HEK293 (cell line): ENCODE measurements at regions not wholly inside any gene's neighbourhood (a gene's known extent, or its start where the extent isn't known, plus 50 kb on each side); places are given as distances from the start of the nearest gene placed in this dataset.
A peak's percentile ranks its signal among the peaks of the same experiment; 100 is the strongest.

Experiments used
- KLF7 ChIP-seq: fragments of 450-650 bp; formaldehyde crosslinking; IDR thresholded peaks from 2 replicates; pipeline ENCODE4 v1.5.1; 2016; ENCODE audit warnings: missing biosample characterization, missing genetic modification characterization, borderline replicate concordance
- MEIS1 ChIP-seq: sonication (generic); formaldehyde crosslinking; IDR thresholded peaks from 2 replicates; pipeline ENCODE4 v1.8.1; 2022; ENCODE audit warnings: missing genetic modification reagents, mild to moderate bottlenecking, borderline replicate concordance
- MYNN ChIP-seq: fragments of 450-650 bp; formaldehyde crosslinking; IDR thresholded peaks from 2 replicates; pipeline ENCODE4 v1.5.1; 2016; ENCODE audit warnings: missing biosample characterization, missing genetic modification characterization, borderline replicate concordance
- TRIM28 ChIP-seq: IDR thresholded peaks from 2 replicates; pipeline ENCODE4 v1.6.1; 2011; ENCODE audit warnings: low read length, control low read depth, borderline replicate concordance
- ZFP37 ChIP-seq: fragments of 450-650 bp; formaldehyde crosslinking; IDR thresholded peaks from 2 replicates; pipeline ENCODE4 v1.5.1; 2016; ENCODE audit warnings: missing biosample characterization, missing genetic modification characterization
- ZFP41 ChIP-seq: fragments of 450-650 bp; formaldehyde crosslinking; IDR thresholded peaks from 2 replicates; pipeline ENCODE4 v1.5.1; 2016; ENCODE audit warnings: missing biosample characterization, missing genetic modification characterization, borderline replicate concordance
- ZIC2 ChIP-seq: fragments of 450-650 bp; formaldehyde crosslinking; IDR thresholded peaks from 2 replicates; pipeline ENCODE4 v1.5.1; 2016; ENCODE audit warnings: missing biosample characterization, missing genetic modification characterization
- ZNF121 ChIP-seq: fragments of 450-650 bp; formaldehyde crosslinking; IDR thresholded peaks from 2 replicates; pipeline ENCODE4 v1.5.1; 2016; ENCODE audit warnings: missing biosample characterization, missing genetic modification characterization
- ZNF132 ChIP-seq: fragments of 450-650 bp; formaldehyde crosslinking; IDR thresholded peaks from 2 replicates; pipeline ENCODE4 v1.5.1; 2017; ENCODE audit warnings: missing biosample characterization, missing genetic modification characterization, borderline replicate concordance
- ZNF133 ChIP-seq: fragments of 450-650 bp; formaldehyde crosslinking; IDR thresholded peaks from 2 replicates; pipeline ENCODE4 v1.5.1; 2016; ENCODE audit warnings: missing biosample characterization, missing genetic modification characterization
- ZNF16 ChIP-seq: fragments of 450-650 bp; formaldehyde crosslinking; IDR thresholded peaks from 2 replicates; pipeline ENCODE4 v1.5.1; 2016; ENCODE audit warnings: low read depth, missing biosample characterization, missing genetic modification characterization
- ZNF169 ChIP-seq: fragments of 450-650 bp; formaldehyde crosslinking; IDR thresholded peaks from 2 replicates; pipeline ENCODE4 v1.5.1; 2016; ENCODE audit warnings: missing biosample characterization, missing genetic modification characterization
- ZNF19 ChIP-seq: fragments of 450-650 bp; formaldehyde crosslinking; IDR thresholded peaks from 2 replicates; pipeline ENCODE4; 2016; ENCODE audit warnings: missing biosample characterization, missing genetic modification characterization, low read depth
- ZNF221 ChIP-seq: fragments of 450-650 bp; formaldehyde crosslinking; IDR thresholded peaks from 2 replicates; pipeline ENCODE4 v1.5.1; 2017; ENCODE audit warnings: missing biosample characterization, missing genetic modification characterization, borderline replicate concordance
- ZNF37A ChIP-seq: fragments of 450-650 bp; IDR thresholded peaks from 2 replicates; pipeline ENCODE4 v1.5.1; 2018; ENCODE audit warnings: missing biosample characterization, missing genetic modification characterization
- ZNF394 ChIP-seq: fragments of 450-650 bp; formaldehyde crosslinking; IDR thresholded peaks from 2 replicates; pipeline ENCODE4 v1.5.1; 2016; ENCODE audit warnings: missing biosample characterization, missing genetic modification characterization, mild to moderate bottlenecking, moderate library complexity, borderline replicate concordance
- ZNF404 ChIP-seq: fragments of 450-650 bp; formaldehyde crosslinking; IDR thresholded peaks from 2 replicates; pipeline ENCODE4 v1.5.1; 2017; ENCODE audit warnings: missing biosample characterization, missing genetic modification characterization
- ZNF433 ChIP-seq: fragments of 450-650 bp; formaldehyde crosslinking; IDR thresholded peaks from 2 replicates; pipeline ENCODE4 v1.5.1; 2016; ENCODE audit warnings: missing biosample characterization, missing genetic modification characterization, low read depth
- ZNF48 ChIP-seq: fragments of 450-650 bp; formaldehyde crosslinking; IDR thresholded peaks from 2 replicates; pipeline ENCODE4 v1.5.1; 2016; ENCODE audit warnings: missing biosample characterization, missing genetic modification characterization
- ZNF501 ChIP-seq: fragments of 450-650 bp; formaldehyde crosslinking; IDR thresholded peaks from 2 replicates; pipeline ENCODE4 v1.5.1; 2016; ENCODE audit warnings: missing biosample characterization, missing genetic modification characterization
- ZNF521 ChIP-seq: fragments of 450-650 bp; formaldehyde crosslinking; IDR thresholded peaks from 2 replicates; pipeline ENCODE4 v1.5.1; 2017; ENCODE audit warnings: missing biosample characterization, mild to moderate bottlenecking, missing genetic modification characterization
- ZNF530 ChIP-seq: fragments of 450-650 bp; formaldehyde crosslinking; IDR thresholded peaks from 2 replicates; pipeline ENCODE4 v1.5.1; 2016; ENCODE audit warnings: low read depth, missing biosample characterization, missing genetic modification characterization
- ZNF548 ChIP-seq: fragments of 450-650 bp; formaldehyde crosslinking; IDR thresholded peaks from 2 replicates; pipeline ENCODE4 v1.5.1; 2016; ENCODE audit warnings: missing biosample characterization, missing genetic modification characterization
- ZNF555 ChIP-seq: fragments of 450-650 bp; formaldehyde crosslinking; conservative IDR thresholded peaks from 2 replicates; pipeline ENCODE4 v1.5.1; 2017; ENCODE audit warnings: missing biosample characterization, mild to moderate bottlenecking, missing genetic modification characterization, inconsistent platforms
- ZNF610 ChIP-seq: fragments of 450-650 bp; formaldehyde crosslinking; IDR thresholded peaks from 2 replicates; pipeline ENCODE4 v1.5.1; 2016; ENCODE audit warnings: missing biosample characterization, missing genetic modification characterization, borderline replicate concordance
- ZNF660 ChIP-seq: fragments of 450-650 bp; IDR thresholded peaks from 2 replicates; pipeline ENCODE4 v1.5.1; 2018; ENCODE audit warnings: missing biosample characterization, mild to moderate bottlenecking, missing genetic modification characterization
- ZNF677 ChIP-seq: fragments of 450-650 bp; IDR thresholded peaks from 2 replicates; pipeline ENCODE4 v1.5.0; 2018; ENCODE audit warnings: missing biosample characterization, mild to moderate bottlenecking, missing genetic modification characterization, moderate library complexity
- ZNF701 ChIP-seq: fragments of 450-650 bp; formaldehyde crosslinking; IDR thresholded peaks from 2 replicates; pipeline ENCODE4 v1.5.1; 2016; ENCODE audit warnings: missing biosample characterization, missing genetic modification characterization
- ZNF785 ChIP-seq: fragments of 450-650 bp; formaldehyde crosslinking; IDR thresholded peaks from 2 replicates; pipeline ENCODE4 v1.5.1; 2016; ENCODE audit warnings: missing biosample characterization, missing genetic modification characterization
- ZNF837 ChIP-seq: fragments of 450-650 bp; formaldehyde crosslinking; IDR thresholded peaks from 2 replicates; pipeline ENCODE4 v1.5.1; 2016; ENCODE audit warnings: missing biosample characterization, missing genetic modification characterization
- ZSCAN23 ChIP-seq: fragments of 450-650 bp; formaldehyde crosslinking; IDR thresholded peaks from 2 replicates; pipeline ENCODE4 v1.5.1; 2016; ENCODE audit warnings: missing biosample characterization, missing genetic modification characterization
- ZSCAN30 ChIP-seq: fragments of 450-650 bp; IDR thresholded peaks from 2 replicates; pipeline ENCODE4 v1.5.1; 2018; ENCODE audit warnings: missing biosample characterization, mild to moderate bottlenecking, missing genetic modification characterization, moderate library complexity
- TF ChIP-seq, protein P1 (sequence below): sonication (generic); formaldehyde crosslinking; IDR thresholded peaks from 2 replicates; pipeline ENCODE4 v1.8.1; 2022; ENCODE audit warnings: mild to moderate bottlenecking, moderate library complexity, missing genetic modification reagents
- TF ChIP-seq, protein P2 (sequence below): fragments of 450-650 bp; formaldehyde crosslinking; IDR thresholded peaks from 2 replicates; pipeline ENCODE4 v1.5.1; 2016; ENCODE audit warnings: missing biosample characterization, missing genetic modification characterization
- TF ChIP-seq, protein P3 (sequence below): fragments of 450-650 bp; formaldehyde crosslinking; IDR thresholded peaks from 2 replicates; pipeline ENCODE4 v1.5.1; 2016; ENCODE audit warnings: missing biosample characterization, missing genetic modification characterization
- TF ChIP-seq, protein P4 (sequence below): fragments of 450-650 bp; formaldehyde crosslinking; IDR thresholded peaks from 2 replicates; pipeline ENCODE4 v1.5.1; 2016; ENCODE audit warnings: missing biosample characterization, missing genetic modification characterization

DNA sequence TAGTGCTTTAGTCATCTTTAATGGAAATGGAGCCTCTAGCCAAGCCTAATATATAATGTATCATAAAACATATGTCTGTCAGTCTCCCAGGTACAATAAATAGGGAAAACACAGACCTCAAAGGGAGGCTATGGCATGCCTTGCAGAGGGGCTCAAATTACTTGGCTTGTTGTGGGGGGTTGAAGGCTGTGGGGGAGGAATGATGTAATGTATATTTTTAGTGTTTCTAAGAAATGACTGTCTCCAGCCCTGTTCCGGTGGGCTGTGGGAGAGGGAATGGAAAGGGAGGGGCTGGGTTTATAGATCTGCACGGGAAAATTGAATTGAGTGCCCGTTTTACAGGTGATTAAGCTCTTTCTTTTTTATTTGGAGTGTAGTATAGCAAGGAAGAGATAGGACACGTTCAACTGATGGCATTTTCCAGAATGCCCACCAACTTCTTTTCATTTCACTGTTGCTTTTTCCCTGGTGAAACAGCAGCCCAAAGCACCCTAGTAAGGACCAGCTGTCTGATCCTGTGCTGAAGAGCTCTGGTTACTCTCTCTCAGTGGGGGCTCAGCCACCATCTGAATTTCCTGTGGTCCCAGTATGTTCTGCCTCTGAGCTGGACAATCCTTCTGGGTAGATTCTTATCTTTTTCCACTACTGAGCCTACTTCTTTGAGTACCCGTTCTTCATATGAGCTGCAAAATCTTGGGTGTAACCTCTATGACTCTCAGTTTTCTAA is 220.7 kb upstream of the CASK start (continued):
- TF ChIP-seq ZFP37 (tag by site-specific recombination), result no peak
- no peak for TF ChIP-seq ZNF121 (tag by site-specific recombination)
- TF ChIP-seq ZSCAN23 (tag by site-specific recombination), result no peak
- TF ChIP-seq ZNF660, result no peak
- no peak for TF ChIP-seq ZNF837
- TF ChIP-seq TRIM28, result peak; percentile 55; the same call in 1 of the 2 replicates
- no peak for TF ChIP-seq ZNF394 (tag by site-specific recombination)
- TF ChIP-seq, protein P1, sequence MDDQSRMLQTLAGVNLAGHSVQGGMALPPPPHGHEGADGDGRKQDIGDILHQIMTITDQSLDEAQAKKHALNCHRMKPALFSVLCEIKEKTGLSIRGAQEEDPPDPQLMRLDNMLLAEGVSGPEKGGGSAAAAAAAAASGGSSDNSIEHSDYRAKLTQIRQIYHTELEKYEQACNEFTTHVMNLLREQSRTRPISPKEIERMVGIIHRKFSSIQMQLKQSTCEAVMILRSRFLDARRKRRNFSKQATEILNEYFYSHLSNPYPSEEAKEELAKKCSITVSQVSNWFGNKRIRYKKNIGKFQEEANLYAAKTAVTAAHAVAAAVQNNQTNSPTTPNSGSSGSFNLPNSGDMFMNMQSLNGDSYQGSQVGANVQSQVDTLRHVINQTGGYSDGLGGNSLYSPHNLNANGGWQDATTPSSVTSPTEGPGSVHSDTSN (CRISPR knock-in tag), result no peak
- no peak for TF ChIP-seq ZNF404 (tag by site-specific recombination)
- TF ChIP-seq ZNF610, result no peak
- TF ChIP-seq MYNN (tag by site-specific recombination), result no peak
- TF ChIP-seq ZFP41 (tag by site-specific recombination), result no peak
- TF ChIP-seq ZNF555, result no peak
- no peak for TF ChIP-seq ZNF548
- no peak for TF ChIP-seq ZNF19 (tag by site-specific recombination)
- no peak for TF ChIP-seq ZNF132 (tag by site-specific recombination)
- TF ChIP-seq, protein P2, sequence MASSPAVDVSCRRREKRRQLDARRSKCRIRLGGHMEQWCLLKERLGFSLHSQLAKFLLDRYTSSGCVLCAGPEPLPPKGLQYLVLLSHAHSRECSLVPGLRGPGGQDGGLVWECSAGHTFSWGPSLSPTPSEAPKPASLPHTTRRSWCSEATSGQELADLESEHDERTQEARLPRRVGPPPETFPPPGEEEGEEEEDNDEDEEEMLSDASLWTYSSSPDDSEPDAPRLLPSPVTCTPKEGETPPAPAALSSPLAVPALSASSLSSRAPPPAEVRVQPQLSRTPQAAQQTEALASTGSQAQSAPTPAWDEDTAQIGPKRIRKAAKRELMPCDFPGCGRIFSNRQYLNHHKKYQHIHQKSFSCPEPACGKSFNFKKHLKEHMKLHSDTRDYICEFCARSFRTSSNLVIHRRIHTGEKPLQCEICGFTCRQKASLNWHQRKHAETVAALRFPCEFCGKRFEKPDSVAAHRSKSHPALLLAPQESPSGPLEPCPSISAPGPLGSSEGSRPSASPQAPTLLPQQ (tag by site-specific recombination), result peak; percentile 55; the same call in 1 of the 2 replicates
- no peak for TF ChIP-seq KLF7
- TF ChIP-seq ZNF133, result no peak
- peak; percentile 33; the same call in 1 of the 2 replicates for TF ChIP-seq ZNF501 (tag by site-specific recombination)
- no peak for TF ChIP-seq ZNF521
- no peak for TF ChIP-seq ZIC2 (tag by site-specific recombination)
- no peak for TF ChIP-seq ZNF221
- no peak for TF ChIP-seq ZNF701 (tag by site-specific recombination)
- no peak for TF ChIP-seq ZNF677
- no peak for TF ChIP-seq ZNF530
- TF ChIP-seq ZNF16 (tag by site-specific recombination), result no peak
- TF ChIP-seq ZNF169 (tag by site-specific recombination), result no peak
- no peak for TF ChIP-seq ZNF37A (tag by site-specific recombination)
- no peak for TF ChIP-seq ZNF433 (tag by site-specific recombination)
- no peak for TF ChIP-seq ZNF785 (tag by site-specific recombination)
- no peak for TF ChIP-seq MEIS1 (CRISPR knock-in tag)
- TF ChIP-seq, protein P3, sequence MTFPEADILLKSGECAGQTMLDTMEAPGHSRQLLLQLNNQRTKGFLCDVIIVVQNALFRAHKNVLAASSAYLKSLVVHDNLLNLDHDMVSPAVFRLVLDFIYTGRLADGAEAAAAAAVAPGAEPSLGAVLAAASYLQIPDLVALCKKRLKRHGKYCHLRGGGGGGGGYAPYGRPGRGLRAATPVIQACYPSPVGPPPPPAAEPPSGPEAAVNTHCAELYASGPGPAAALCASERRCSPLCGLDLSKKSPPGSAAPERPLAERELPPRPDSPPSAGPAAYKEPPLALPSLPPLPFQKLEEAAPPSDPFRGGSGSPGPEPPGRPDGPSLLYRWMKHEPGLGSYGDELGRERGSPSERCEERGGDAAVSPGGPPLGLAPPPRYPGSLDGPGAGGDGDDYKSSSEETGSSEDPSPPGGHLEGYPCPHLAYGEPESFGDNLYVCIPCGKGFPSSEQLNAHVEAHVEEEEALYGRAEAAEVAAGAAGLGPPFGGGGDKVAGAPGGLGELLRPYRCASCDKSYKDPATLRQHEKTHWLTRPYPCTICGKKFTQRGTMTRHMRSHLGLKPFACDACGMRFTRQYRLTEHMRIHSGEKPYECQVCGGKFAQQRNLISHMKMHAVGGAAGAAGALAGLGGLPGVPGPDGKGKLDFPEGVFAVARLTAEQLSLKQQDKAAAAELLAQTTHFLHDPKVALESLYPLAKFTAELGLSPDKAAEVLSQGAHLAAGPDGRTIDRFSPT (tag by site-specific recombination), result peak; percentile 80
- TF ChIP-seq, protein P4, sequence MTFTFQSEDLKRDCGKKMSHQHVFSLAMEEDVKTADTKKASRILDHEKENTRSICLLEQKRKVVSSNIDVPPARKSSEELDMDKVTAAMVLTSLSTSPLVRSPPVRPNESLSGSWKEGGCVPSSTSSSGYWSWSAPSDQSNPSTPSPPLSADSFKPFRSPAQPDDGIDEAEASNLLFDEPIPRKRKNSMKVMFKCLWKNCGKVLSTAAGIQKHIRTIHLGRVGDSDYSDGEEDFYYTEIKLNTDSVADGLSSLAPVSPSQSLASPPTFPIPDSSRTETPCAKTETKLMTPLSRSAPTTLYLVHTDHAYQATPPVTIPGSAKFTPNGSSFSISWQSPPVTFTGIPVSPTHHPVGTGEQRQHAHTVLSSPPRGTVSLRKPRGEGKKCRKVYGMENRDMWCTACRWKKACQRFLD (tag by site-specific recombination), result no peak
- TF ChIP-seq ZSCAN30 (tag by site-specific recombination), result no peak
- no peak for TF ChIP-seq ZNF48 (tag by site-specific recombination)
